ENCODE measurements at regions not wholly inside any gene's neighbourhood (a gene's known extent, or its start where the extent isn't known, plus 50 kb on each side); places are given as distances from the start of the nearest gene placed in this dataset.
"Not testable (repeated sequence)": the region's sequence is repeated elsewhere in the genome, so short reads cannot be mapped to it uniquely, and the experiment has no call there.

GRCh38 chr1:173342736-173343135 lies 134.4 kb upstream of the PRDX6 start:
- no peak overlapping the region for H3K4me3 ChIP-seq (ENCODE audit: low read depth, low read length)
- DNase-seq (ENCODE audit: low read depth): no peak
- no peak for TF ChIP-seq CTCF (IDR thresholded peaks at IDR 0.05; ENCODE audit: control insufficient read depth, extremely low read depth, insufficient read depth)

DNA sequence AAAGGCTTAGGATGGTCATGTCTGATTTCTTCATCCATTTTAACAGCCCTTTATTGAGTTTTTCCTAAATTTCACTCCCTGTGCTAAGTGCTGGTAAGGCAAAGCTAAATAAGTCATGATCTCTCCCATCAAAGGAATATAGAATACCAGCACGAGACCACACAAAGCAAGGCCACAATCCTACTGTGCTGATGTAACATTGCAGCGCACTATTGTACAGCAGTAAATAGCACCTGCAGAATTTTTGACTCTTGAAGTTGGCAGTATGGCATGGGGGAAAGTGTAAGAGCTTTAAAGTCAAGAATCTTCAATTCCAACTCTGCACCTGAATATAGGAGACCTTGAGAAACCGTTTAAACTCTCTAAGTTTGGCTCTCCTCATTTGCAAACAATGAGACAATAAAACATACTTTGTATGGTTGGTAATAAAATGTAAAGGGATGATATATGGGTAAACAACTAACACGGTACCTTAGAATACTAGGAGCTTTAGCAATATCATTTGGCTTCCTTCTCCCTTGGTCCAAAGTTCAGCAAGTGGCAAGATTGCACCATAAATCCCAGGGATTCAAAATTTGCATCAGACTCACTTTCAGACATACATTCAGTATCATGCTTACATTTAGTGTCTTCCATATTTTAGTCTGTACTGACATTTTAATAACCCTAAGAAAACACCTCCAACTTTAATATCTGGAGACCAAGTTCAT lies 132.9 kb upstream of the PRDX6 start:
- no peak for DNase-seq (ENCODE audit: low read depth)
- no peak for TF ChIP-seq CTCF (IDR thresholded peaks at IDR 0.05; ENCODE audit: control insufficient read depth, extremely low read depth, insufficient read depth)
- H3K4me3 ChIP-seq (ENCODE audit: low read depth, low read length): no peak overlapping the region

GRCh38 chr1:173347282-173347818 lies 129.8 kb upstream of the PRDX6 start:
- no peak overlapping the region for H3K4me3 ChIP-seq (ENCODE audit: low read depth, low read length)
- no peak for DNase-seq (ENCODE audit: low read depth)
- no peak for TF ChIP-seq CTCF (IDR thresholded peaks at IDR 0.05; ENCODE audit: control insufficient read depth, extremely low read depth, insufficient read depth)

GRCh38 chr1:173352635-173353034 lies 124.5 kb upstream of the PRDX6 start:
- DNase-seq (ENCODE audit: low read depth); H3K4me3 ChIP-seq (ENCODE audit: low read depth, low read length): not testable (repeated sequence)

DNA sequence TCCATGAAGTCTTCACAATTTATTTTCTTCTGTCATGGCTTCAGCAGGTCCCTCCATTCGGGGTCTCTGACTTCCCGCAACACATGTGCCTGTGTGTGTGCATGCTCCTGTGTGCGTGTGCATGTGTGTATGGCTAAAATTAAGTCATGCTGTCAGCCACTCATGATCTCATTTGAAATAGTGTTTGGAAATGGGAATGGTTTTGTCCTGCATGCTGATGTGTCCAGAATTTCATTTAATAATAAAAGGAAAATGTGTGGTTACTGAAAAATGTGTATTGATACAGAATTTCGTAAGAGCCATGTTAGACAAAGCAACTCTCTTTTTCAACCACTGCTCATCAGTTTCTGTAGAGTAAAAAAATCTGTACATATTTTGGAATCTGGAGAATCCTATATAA lies 123.8 kb upstream of the PRDX6 start:
- no peak for TF ChIP-seq CTCF (IDR thresholded peaks at IDR 0.05; ENCODE audit: control insufficient read depth, extremely low read depth, insufficient read depth)
- no peak for DNase-seq (ENCODE audit: low read depth)
- no peak overlapping the region for H3K4me3 ChIP-seq (ENCODE audit: low read depth, low read length)

- no peak for DNase-seq (ENCODE audit: low read depth)
- TF ChIP-seq CTCF (IDR thresholded peaks at IDR 0.05; ENCODE audit: control insufficient read depth, extremely low read depth, insufficient read depth): no peak
- H3K4me3 ChIP-seq (ENCODE audit: low read depth, low read length): no peak overlapping the region
These were observed 122.2 kb upstream of the PRDX6 start for GRCh38 chr1:173354937-173355280.

- no peak for TF ChIP-seq CTCF (IDR thresholded peaks at IDR 0.05; ENCODE audit: control insufficient read depth, extremely low read depth, insufficient read depth)
- no peak overlapping the region for H3K4me3 ChIP-seq (ENCODE audit: low read depth, low read length)
- DNase-seq (ENCODE audit: low read depth): no peak
These were observed 121.7 kb upstream of the PRDX6 start for GRCh38 chr1:173355281-173356031.

All from LNCaP clone FGC (cell line).